ENCODE measurements at regions not wholly inside any gene's neighbourhood (a gene's known extent, or its start where the extent isn't known, plus 50 kb on each side); places are given as distances from the start of the nearest gene placed in this dataset.
"Not testable (repeated sequence)": the region's sequence is repeated elsewhere in the genome, so short reads cannot be mapped to it uniquely, and the experiment has no call there.

GRCh38 chr17:65360961-65361552, 200.4 kb downstream of the AXIN2 start:
- DNase-seq = no peak

- DNase-seq = no peak
Measured at GRCh38 chr17:65359016-65359415, 202.4 kb downstream of the AXIN2 start.

- DNase-seq = no peak
Measured at GRCh38 chr17:65356536-65356935, 204.9 kb downstream of the AXIN2 start.

DNA sequence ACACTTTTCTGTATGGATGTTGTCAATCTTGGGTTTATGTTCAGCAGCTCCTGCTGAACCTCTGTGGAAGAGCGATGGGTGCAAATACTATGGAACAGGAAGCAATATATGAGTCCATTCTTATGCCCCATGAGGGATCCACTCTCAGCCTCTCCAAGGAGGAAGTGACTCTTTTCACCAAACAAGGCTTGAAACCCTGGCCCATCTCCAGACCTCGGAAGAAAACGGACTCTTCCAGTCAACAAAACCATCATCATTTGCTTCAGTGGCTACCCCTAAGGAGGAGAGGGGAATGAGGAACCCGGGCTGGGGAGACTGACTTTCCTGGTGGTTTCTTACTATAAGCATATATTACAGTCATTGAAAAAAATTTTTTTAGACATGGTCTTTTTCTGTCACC, 206.2 kb downstream of the AXIN2 start:
- DNase-seq = no peak

GRCh38 chr17:65349916-65350315, 211.5 kb downstream of the AXIN2 start:
- no peak for DNase-seq

- no peak for DNase-seq
Measured at GRCh38 chr17:65346166-65346565, 209.0 kb downstream of the RGS9 start.

- no peak for DNase-seq
Measured at GRCh38 chr17:65345261-65346005, 208.3 kb downstream of the RGS9 start.

DNA sequence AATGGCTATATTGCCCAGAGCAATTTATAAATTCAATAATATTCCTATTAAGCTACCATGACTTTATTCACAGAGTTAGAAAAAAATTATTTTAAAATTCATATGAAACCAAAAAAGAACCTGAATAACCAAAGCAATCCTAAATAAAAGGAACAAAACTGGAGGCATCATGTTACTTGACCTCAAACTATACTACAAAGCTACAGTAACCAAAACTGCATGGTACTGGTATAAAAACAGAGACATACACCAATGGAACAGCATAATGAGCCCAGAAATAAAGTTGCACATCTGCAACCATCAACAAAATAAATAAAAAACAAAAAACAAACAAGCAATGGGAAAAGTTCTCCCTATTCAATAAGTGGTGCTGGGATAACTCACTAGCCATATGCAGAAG, 203.2 kb downstream of the RGS9 start:
- no peak for DNase-seq

GRCh38 chr17:65334406-65334805, 197.2 kb downstream of the RGS9 start:
- no peak for DNase-seq

DNA sequence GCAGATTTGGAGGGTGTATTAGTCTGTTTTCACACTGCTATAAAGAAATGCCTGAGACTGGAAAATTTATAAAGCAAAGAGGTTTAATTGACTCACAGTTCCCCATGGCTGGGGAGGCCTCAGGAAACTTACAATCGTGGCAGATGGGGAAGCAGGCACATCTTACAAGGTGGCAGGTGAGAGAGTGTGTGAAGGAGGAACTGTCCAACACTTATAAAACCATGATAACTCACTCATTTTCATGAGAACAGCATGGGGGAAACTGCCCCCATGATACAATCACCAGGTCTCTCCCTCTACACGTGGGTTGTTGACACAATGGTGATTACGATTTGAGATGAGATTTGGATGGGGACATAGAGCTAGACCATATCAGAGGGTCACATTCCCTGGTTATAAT, 195.6 kb downstream of the RGS9 start:
- DNase-seq = no peak

GRCh38 chr17:65332375-65332774, 195.2 kb downstream of the RGS9 start:
- DNase-seq = no peak

DNA sequence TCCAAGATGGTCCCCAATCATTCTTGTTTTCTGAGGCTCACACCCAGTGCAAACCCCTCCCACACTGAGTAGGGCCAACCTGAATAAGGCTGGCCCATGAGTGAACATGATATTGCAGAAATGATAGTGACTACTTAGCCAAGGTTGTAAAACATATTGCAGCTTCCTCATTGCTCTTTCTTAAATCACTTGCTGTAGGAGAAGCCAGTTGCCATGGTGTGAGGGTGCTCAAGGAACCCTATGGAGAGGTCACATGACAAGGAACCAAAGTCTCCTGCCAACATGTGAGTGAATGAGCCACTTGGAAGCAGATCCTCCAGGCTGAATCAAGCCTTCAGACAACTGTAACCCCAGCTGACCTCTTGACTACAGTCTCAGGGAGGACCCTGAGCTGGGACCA, 191.4 kb downstream of the RGS9 start:
- no peak for DNase-seq

GRCh38 chr17:65324611-65325342, 187.6 kb downstream of the RGS9 start:
- no peak for DNase-seq

- DNase-seq = no peak
Measured at GRCh38 chr17:65323049-65323448, 185.9 kb downstream of the RGS9 start.

GRCh38 chr17:65320820-65321219, 183.7 kb downstream of the RGS9 start:
- no peak for DNase-seq

GRCh38 chr17:65314212-65314611, 177.0 kb downstream of the RGS9 start:
- no peak for DNase-seq

GRCh38 chr17:65312718-65313377, 175.7 kb downstream of the RGS9 start:
- no peak for DNase-seq

- DNase-seq = no peak
Measured at GRCh38 chr17:65311261-65311660, 174.1 kb downstream of the RGS9 start.

DNA sequence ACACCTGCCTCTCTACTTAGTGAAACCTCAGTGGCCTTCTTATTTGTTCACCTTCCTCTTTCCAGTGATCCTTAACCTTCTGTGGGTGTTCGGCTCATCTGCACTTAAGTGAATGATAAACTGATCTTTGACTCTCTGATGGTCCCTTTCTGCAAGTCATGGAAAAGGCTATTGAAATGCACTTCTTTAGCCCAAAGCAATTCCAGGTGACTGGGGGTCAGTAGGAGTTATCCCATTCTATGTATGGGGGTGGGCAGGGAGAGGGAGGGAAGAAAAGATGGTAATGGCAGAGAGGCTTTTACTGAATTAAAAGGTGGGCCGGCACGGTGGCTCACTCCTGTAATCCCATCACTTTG, 170.8 kb downstream of the RGS9 start:
- no peak for DNase-seq

DNA sequence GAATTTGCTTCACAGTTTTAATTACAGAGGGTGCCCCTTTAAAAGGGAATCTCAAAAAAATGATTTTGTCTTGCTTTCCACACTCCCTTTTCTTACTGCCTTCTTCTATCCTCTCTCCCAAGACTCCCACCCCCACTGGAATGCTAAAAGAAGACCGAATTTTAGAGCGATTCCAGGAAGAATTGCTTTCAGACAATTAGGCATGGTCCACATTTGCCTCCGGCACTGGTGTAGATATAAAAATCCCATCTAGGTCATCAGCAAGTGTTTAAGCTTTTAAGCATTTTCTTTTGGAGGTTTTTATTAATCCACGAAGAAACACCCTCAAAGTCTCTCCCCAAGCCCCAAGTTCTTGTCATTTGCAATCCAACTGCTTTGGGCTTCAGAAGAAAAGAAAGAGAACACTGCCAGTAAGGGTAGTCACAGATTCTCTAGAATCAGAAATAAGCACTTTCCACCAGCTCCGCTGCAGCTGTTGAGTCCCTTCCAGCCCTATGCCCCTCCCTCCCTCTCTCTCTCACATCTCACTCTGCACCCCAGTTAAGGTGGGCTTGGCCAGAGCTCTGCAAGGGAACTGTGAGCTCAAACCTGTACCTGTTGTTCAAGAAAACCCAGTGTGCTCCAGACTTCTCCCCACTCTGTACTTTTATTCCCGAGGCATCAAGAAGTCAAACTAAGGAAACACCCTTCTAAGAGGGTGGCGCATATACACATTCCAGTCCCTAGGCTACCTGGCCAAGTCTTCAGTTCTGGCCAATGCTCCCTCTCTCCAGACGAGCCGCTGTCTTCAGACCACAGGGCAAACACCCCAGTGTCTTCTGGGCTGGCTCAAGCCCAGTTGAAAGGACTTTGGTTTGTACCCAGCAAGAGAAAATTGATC, 170.2 kb downstream of the RGS9 start:
- no peak for DNase-seq

DNA sequence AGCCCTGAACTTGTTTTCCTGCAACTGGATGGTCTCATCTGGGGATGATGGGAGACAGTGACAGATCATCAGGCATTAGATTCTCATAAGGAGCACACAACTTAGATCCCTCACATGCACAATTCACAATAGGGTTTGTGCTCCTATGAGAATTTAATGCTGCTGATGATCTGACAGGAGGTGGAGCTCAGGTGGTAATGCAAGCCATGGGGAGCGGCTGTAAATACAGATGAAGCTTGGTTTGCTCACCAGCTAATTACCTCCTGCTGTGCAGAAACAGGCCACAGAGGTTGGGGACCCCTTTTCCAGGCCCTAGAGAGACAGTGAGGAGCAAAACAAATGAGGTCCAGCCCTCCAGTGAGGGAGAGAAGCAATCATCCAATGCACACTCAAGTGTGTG, 168.6 kb downstream of the RGS9 start:
- no peak for DNase-seq

DNA sequence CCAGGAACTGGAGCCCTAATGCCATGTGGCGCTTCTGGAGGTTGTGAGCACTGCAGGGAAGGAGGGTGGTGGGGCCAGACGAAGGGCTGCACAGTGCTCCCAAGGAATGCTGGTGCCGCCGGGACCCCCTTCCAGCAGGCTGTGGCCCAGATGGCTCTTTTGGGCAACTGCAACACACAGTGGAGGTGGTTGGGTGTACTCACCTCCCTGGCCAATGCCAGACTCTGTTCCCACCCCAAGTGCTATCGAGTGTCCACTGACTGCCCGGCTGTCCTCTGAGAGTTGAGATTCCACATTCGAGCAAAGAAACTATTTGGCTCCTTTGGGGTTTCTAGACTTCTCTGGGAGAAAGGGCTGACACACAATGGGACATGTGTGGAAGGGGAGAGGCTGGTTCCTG, 167.9 kb downstream of the RGS9 start:
- DNase-seq = no peak

DNA sequence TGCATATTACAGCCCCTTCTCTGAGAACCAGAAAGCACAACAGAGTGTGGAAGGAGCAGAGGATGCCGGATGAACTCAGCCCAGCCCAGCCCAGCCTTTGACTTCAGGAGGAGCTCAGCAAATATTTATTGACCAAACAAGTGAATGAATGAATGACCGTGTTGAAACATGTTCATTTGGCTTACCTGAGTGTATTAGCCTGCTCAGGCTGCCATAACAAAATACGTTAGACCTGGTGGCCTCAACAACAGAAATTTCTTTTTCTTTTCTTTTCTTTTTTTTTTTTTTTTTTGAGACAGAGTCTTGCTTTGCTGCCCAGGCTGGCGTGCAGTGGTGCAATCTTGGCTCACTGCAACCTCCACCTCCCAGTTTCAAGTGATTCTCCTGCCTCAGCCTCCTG, 164.7 kb downstream of the RGS9 start:
- not testable (repeated sequence) for DNase-seq
